Uterus (tissue), 3 donors: ENCODE measurements at regions not wholly inside any gene's neighbourhood (a gene's known extent, or its start where the extent isn't known, plus 50 kb on each side); places are given as distances from the start of the nearest gene placed in this dataset.

Source experiments
- DNase-seq, 2 donors: peaks; one replicate each; pipeline ENCODE4 v3.0.0-alpha.2; 2019 to 2020
- H3K27ac ChIP-seq, 2 donors: fragments of 200-600 bp; sonication (generic); 1 replicate in 1 of 2; 2 replicates in 1 of 2; pipeline ENCODE4 v1.5.1; 2016 to 2018
- H3K27me3 ChIP-seq, 2 donors: fragments of 200-600 bp; sonication (generic); one replicate each; pipeline ENCODE4 v1.5.1; 2018 to 2019; ENCODE audit warnings: control low read depth in 1 of 2
- H3K36me3 ChIP-seq, 2 donors: fragments of 200-600 bp; sonication (generic); one replicate each; pipeline ENCODE4 v1.5.1; 2019; ENCODE audit warnings: control low read depth in 1 of 2
- H3K4me1 ChIP-seq, 2 donors: fragments of 200-600 bp; sonication (generic); one replicate each; pipeline ENCODE4 v1.5.1; 2018 to 2019; ENCODE audit warnings: control low read depth in 1 of 2
- H3K4me3 ChIP-seq, 2 donors: fragments of 200-600 bp; sonication (generic); 1 replicate in 1 of 2; 2 replicates in 1 of 2; pipeline ENCODE4 v1.5.1; 2018 to 2019; ENCODE audit warnings: mild to moderate bottlenecking in 1 of 2
- H3K9me3 ChIP-seq, 2 donors: fragments of 200-600 bp; sonication (generic); one replicate each; pipeline ENCODE4 v1.5.1; 2019; ENCODE audit warnings: control low read depth in 1 of 2
- CTCF ChIP-seq, 4 experiments: fragments of 200-600 bp in 2 of 4; fragments of 450-650 bp in 2 of 4; sonication (generic) in 2 of 4; IDR thresholded peaks; one replicate each; pipeline ENCODE4 v1.5.1; 2016 to 2019; ENCODE audit warnings: antibody characterized with exemption in 4 of 4, mild to moderate bottlenecking in 2 of 4, moderate library complexity in 1 of 4
- POLR2A ChIP-seq, 2 donors: fragments of 450-650 bp; IDR thresholded peaks; one replicate each; pipeline ENCODE4 v1.6.1; 2016; ENCODE audit warnings: antibody characterized with exemption in 2 of 2, mild to moderate bottlenecking in 1 of 2, moderate library complexity in 1 of 2
- intact Hi-C: fragments of 100-400 bp; cut with DNase I; formaldehyde crosslinking; loops from one replicate; pipeline ENCODE4 v1.15.1; 2023; ENCODE audit warnings: low total_unique reads
- donor health status: DM: yes; HTN: yes; CAD: no.

GRCh38 chr20:52869276-52869675, 102.9 kb upstream of the TSHZ2 start:
- no peak for TF ChIP-seq CTCF (IDR thresholded peaks at IDR 0.05)
- no peak for TF ChIP-seq POLR2A (IDR thresholded peaks at IDR 0.05)
- H3K27me3 ChIP-seq: no peaks in the 10 kb centered on the region
- no peak overlapping the region for H3K4me3 ChIP-seq
- H3K4me1 ChIP-seq: no peaks in the 10 kb centered on the region
- no peaks in the 10 kb centered on the region for H3K36me3 ChIP-seq
- no peak overlapping the region for H3K27ac ChIP-seq
- no peak for DNase-seq
- intact Hi-C loops: no loop called here
- no peaks in the 10 kb centered on the region for H3K9me3 ChIP-seq

GRCh38 chr20:52867305-52867704, 104.9 kb upstream of the TSHZ2 start:
- no peak for DNase-seq
- no peak overlapping the region for H3K4me3 ChIP-seq
- H3K4me1 ChIP-seq: no peaks in the 10 kb centered on the region
- no peaks in the 10 kb centered on the region for H3K9me3 ChIP-seq
- H3K36me3 ChIP-seq: no peaks in the 10 kb centered on the region
- H3K27me3 ChIP-seq: no peaks in the 10 kb centered on the region
- H3K27ac ChIP-seq: no peak overlapping the region
- intact Hi-C loops: no loop called here
- TF ChIP-seq POLR2A (IDR thresholded peaks at IDR 0.05) (no peak), CTCF (IDR thresholded peaks at IDR 0.05) (no peak)

GRCh38 chr20:52864916-52865605, 107.1 kb upstream of the TSHZ2 start:
- no peak overlapping the region for H3K4me3 ChIP-seq
- H3K36me3 ChIP-seq: no peaks in the 10 kb centered on the region
- no peaks in the 10 kb centered on the region for H3K9me3 ChIP-seq
- intact Hi-C loops: no loop called here
- DNase-seq: no peak
- H3K27me3 ChIP-seq: no peaks in the 10 kb centered on the region
- H3K27ac ChIP-seq: no peak overlapping the region
- no peak for TF ChIP-seq POLR2A (IDR thresholded peaks at IDR 0.05)
- TF ChIP-seq CTCF (IDR thresholded peaks at IDR 0.05): no peak
- H3K4me1 ChIP-seq: no peaks in the 10 kb centered on the region

GRCh38 chr20:52859156-52859876, 112.8 kb upstream of the TSHZ2 start:
- no peaks in the 10 kb centered on the region for H3K4me1 ChIP-seq
- TF ChIP-seq CTCF (IDR thresholded peaks at IDR 0.05): no peak
- TF ChIP-seq POLR2A (IDR thresholded peaks at IDR 0.05): no peak
- no peaks in the 10 kb centered on the region for H3K9me3 ChIP-seq
- no peak overlapping the region for H3K27ac ChIP-seq
- intact Hi-C loops: no loop called here
- H3K4me3 ChIP-seq: no peak overlapping the region
- peak; percentile 20 to 23 for DNase-seq
- no peaks in the 10 kb centered on the region for H3K36me3 ChIP-seq
- H3K27me3 ChIP-seq: no peaks in the 10 kb centered on the region

DNA sequence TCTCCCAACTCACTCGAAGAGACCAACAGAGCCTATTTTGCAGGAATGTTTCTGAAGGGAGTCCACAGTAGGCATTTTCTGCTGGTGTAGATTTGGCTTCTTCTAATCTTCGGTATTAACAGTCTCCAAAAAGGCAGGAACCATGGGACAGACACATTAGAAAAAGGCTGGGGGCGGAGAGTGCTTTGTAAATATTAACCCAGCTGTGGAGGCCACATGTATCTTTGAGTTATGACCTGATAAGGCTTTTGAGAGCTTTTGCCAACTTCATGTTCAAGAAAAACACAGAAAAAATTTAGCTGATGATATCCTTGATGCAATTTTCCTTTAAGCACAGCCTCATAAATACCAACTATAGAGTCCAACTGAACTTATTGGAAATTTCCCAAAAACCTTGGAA, 119.4 kb upstream of the TSHZ2 start:
- DNase-seq: no peak
- Histone ChIP-seq H3K36me3 (no peaks in the 10 kb centered on the region), H3K4me1 (no peaks in the 10 kb centered on the region), H3K27ac (no peak overlapping the region), H3K9me3 (no peaks in the 10 kb centered on the region), H3K4me3 (no peak overlapping the region), H3K27me3 (no peaks in the 10 kb centered on the region)
- intact Hi-C loops: no loop called here
- TF ChIP-seq POLR2A (IDR thresholded peaks at IDR 0.05) (no peak), CTCF (IDR thresholded peaks at IDR 0.05) (no peak)
